ENCODE measurements at regions not wholly inside any gene's neighbourhood (a gene's known extent, or its start where the extent isn't known, plus 50 kb on each side); places are given as distances from the start of the nearest gene placed in this dataset.

DNA sequence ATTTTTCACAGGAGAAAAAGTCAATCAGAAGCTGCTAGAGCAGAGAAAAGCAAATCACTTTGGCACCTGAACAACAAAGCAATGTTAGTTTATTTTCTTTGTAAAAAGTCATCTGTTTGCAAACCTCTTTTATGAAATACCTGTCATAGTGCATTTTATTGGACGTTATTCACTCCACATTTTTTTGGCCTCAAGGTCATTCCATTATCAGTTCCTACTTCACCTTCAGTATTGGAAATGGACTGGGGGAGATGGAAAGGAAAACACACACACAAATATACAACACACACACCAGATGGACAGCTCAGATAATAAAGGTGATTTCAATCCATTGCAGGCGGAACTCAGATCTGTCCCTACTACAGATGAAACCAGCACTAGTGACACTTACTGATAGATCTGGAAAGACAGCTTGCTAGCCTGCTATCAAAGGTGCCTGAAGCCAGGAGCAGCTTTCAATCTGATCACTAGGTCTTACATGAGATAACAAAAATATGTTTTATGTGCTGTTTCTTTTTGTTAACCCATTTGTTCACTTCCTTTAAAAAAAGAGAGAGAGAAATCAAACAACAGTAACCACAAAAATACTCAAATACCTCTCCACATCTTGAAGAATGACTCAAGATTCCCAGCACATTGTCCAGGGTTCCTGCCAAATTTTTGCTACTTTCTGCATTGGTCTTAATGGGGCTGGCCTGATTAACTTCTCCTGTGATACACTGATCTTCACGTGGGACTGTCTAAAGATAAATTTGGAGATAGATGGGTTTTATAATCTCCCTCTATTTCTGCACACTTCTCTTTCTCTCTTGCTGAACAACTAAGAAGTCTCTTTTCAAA is 844.3 kb upstream of the TENM4 start:
- H3K27me3 ChIP-seq (ENCODE audit: insufficient read depth, poor library complexity, severe bottlenecking), result no peaks in the 10 kb centered on the region
- no peak for TF ChIP-seq POLR2AphosphoS5 (IDR thresholded peaks at IDR 0.05; ENCODE audit: low read depth)
- TF ChIP-seq CTCF (IDR thresholded peaks at IDR 0.05; ENCODE audit: insufficient read depth, low read length), result no peak
- TF ChIP-seq, protein P1, sequence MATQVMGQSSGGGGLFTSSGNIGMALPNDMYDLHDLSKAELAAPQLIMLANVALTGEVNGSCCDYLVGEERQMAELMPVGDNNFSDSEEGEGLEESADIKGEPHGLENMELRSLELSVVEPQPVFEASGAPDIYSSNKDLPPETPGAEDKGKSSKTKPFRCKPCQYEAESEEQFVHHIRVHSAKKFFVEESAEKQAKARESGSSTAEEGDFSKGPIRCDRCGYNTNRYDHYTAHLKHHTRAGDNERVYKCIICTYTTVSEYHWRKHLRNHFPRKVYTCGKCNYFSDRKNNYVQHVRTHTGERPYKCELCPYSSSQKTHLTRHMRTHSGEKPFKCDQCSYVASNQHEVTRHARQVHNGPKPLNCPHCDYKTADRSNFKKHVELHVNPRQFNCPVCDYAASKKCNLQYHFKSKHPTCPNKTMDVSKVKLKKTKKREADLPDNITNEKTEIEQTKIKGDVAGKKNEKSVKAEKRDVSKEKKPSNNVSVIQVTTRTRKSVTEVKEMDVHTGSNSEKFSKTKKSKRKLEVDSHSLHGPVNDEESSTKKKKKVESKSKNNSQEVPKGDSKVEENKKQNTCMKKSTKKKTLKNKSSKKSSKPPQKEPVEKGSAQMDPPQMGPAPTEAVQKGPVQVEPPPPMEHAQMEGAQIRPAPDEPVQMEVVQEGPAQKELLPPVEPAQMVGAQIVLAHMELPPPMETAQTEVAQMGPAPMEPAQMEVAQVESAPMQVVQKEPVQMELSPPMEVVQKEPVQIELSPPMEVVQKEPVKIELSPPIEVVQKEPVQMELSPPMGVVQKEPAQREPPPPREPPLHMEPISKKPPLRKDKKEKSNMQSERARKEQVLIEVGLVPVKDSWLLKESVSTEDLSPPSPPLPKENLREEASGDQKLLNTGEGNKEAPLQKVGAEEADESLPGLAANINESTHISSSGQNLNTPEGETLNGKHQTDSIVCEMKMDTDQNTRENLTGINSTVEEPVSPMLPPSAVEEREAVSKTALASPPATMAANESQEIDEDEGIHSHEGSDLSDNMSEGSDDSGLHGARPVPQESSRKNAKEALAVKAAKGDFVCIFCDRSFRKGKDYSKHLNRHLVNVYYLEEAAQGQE (IDR thresholded peaks at IDR 0.05; ENCODE audit: insufficient replicate concordance, low read depth), result no peak
- TF ChIP-seq SPI1 (IDR thresholded peaks at IDR 0.05; ENCODE audit: borderline replicate concordance, low read depth), result no peak
- no peak for TF ChIP-seq GABPA (IDR thresholded peaks at IDR 0.05; ENCODE audit: low read depth)
- no peak overlapping the region for H3K27ac ChIP-seq (replicated peaks)
- DNase-seq (ENCODE audit: low read depth in 1 of 2, low spot score in 1 of 2), result no peak
- no peak overlapping the region for H3K4me3 ChIP-seq (replicated peaks; ENCODE audit: insufficient read depth, low read length)

DNA sequence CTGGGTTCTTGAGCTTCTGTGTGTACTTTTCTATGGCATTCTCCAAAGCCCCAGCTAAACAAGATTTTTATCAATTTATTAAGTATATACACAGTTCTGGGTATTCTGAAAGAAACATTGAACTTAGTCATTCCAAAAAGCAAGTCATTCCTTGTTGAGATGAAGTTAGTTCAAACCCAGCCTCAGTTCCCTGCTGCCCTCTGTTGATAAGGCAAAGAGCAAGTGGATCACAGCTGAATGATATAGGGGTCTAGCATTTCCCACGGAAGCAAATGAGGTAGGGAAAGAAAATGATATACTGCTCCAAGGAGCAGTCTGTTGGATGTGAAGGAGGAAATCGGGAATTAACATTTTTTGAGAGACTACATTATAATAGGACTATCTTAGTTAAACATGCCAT is 841.8 kb upstream of the TENM4 start:
- no peak for TF ChIP-seq CTCF (IDR thresholded peaks at IDR 0.05; ENCODE audit: insufficient read depth, low read length)
- TF ChIP-seq GABPA (IDR thresholded peaks at IDR 0.05; ENCODE audit: low read depth), result no peak
- no peak for DNase-seq (ENCODE audit: low read depth in 1 of 2, low spot score in 1 of 2)
- Histone ChIP-seq H3K27me3 (ENCODE audit: insufficient read depth, poor library complexity, severe bottlenecking) (no peaks in the 10 kb centered on the region), H3K4me3 (replicated peaks; ENCODE audit: insufficient read depth, low read length) (no peak overlapping the region), H3K27ac (replicated peaks) (no peak overlapping the region)

DNA sequence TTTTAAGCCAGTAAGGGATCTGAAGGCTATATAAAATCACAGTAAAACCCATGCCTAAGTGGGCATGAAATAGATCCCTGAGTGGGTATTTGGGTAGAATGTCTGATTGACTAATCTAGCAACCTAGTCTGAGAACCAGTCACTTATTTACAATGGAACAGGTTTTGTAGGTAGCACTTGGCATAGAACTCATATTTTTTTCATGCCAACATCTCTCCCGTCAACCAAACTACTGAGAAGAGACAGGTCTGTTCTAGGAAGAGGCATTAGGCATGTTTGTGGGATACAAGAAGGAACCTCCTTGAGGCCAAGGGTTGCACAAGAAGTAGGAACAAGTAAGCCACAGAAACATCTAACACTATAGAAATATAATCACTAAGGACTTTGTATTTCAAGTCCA is 840.4 kb upstream of the TENM4 start:
- no peak for TF ChIP-seq POLR2AphosphoS5 (IDR thresholded peaks at IDR 0.05; ENCODE audit: low read depth)
- no peak for TF ChIP-seq CTCF (IDR thresholded peaks at IDR 0.05; ENCODE audit: insufficient read depth, low read length)
- no peak for TF ChIP-seq SPI1 (IDR thresholded peaks at IDR 0.05; ENCODE audit: borderline replicate concordance, low read depth)
- TF ChIP-seq, protein P1 (IDR thresholded peaks at IDR 0.05; ENCODE audit: insufficient replicate concordance, low read depth), result no peak
- no peak for TF ChIP-seq GABPA (IDR thresholded peaks at IDR 0.05; ENCODE audit: low read depth)
- Histone ChIP-seq H3K27me3 (ENCODE audit: insufficient read depth, poor library complexity, severe bottlenecking) (no peaks in the 10 kb centered on the region), H3K4me3 (replicated peaks; ENCODE audit: insufficient read depth, low read length) (no peak overlapping the region), H3K27ac (replicated peaks) (no peak overlapping the region)
- no peak for DNase-seq (ENCODE audit: low read depth in 1 of 2, low spot score in 1 of 2)

GRCh38 chr11:80280737-80281136 is 839.9 kb upstream of the TENM4 start:
- no peak for DNase-seq (ENCODE audit: low read depth in 1 of 2, low spot score in 1 of 2)
- H3K27me3 ChIP-seq (ENCODE audit: insufficient read depth, poor library complexity, severe bottlenecking), result no peaks in the 10 kb centered on the region
- TF ChIP-seq, protein P1 (IDR thresholded peaks at IDR 0.05; ENCODE audit: insufficient replicate concordance, low read depth), result no peak
- no peak for TF ChIP-seq CTCF (IDR thresholded peaks at IDR 0.05; ENCODE audit: insufficient read depth, low read length)
- no peak for TF ChIP-seq POLR2AphosphoS5 (IDR thresholded peaks at IDR 0.05; ENCODE audit: low read depth)
- TF ChIP-seq SPI1 (IDR thresholded peaks at IDR 0.05; ENCODE audit: borderline replicate concordance, low read depth), result no peak
- no peak for TF ChIP-seq GABPA (IDR thresholded peaks at IDR 0.05; ENCODE audit: low read depth)
- no peak overlapping the region for H3K4me3 ChIP-seq (replicated peaks; ENCODE audit: insufficient read depth, low read length)
- no peak overlapping the region for H3K27ac ChIP-seq (replicated peaks)

Data from HL-60 (cell line).